DMS79 (cell line): ENCODE measurements at regions not wholly inside any gene's neighbourhood (a gene's known extent, or its start where the extent isn't known, plus 50 kb on each side); places are given as distances from the start of the nearest gene placed in this dataset.
"Not testable (repeated sequence)": the region's sequence is repeated elsewhere in the genome, so short reads cannot be mapped to it uniquely, and the experiment has no call there.

Source experiments
- DNase-seq: peaks from one replicate; lab custom pipeline; 2025; lab: John Stamatoyannopoulos, UW

GRCh38 chr2:4695281-4695861 lies 992.0 kb downstream of the DCDC2C start:
- DNase-seq, result no peak

GRCh38 chr2:4715065-4715464 lies 977.1 kb upstream of the SOX11 start:
- no peak for DNase-seq

- DNase-seq, result no peak
These were observed 973.4 kb upstream of the SOX11 start for GRCh38 chr2:4718777-4719176.

- no peak for DNase-seq
These were observed 966.6 kb upstream of the SOX11 start for GRCh38 chr2:4725618-4726017.

GRCh38 chr2:4732560-4732959 lies 959.6 kb upstream of the SOX11 start:
- no peak for DNase-seq

- no peak for DNase-seq
These were observed 946.9 kb upstream of the SOX11 start for GRCh38 chr2:4745056-4745991.

GRCh38 chr2:4753721-4754120 lies 938.5 kb upstream of the SOX11 start:
- no peak for DNase-seq

GRCh38 chr2:4762951-4763376 lies 929.2 kb upstream of the SOX11 start:
- no peak for DNase-seq

- no peak for DNase-seq
These were observed 926.2 kb upstream of the SOX11 start for GRCh38 chr2:4765787-4766530.

GRCh38 chr2:4775668-4776067 lies 916.5 kb upstream of the SOX11 start:
- DNase-seq, result no peak

GRCh38 chr2:4780679-4781078 lies 911.5 kb upstream of the SOX11 start:
- DNase-seq, result peak; percentile 42

GRCh38 chr2:4782647-4783046 lies 909.5 kb upstream of the SOX11 start:
- no peak for DNase-seq

- no peak for DNase-seq
These were observed 900.7 kb upstream of the SOX11 start for GRCh38 chr2:4791488-4791887.

- no peak for DNase-seq
These were observed 900.1 kb upstream of the SOX11 start for GRCh38 chr2:4792126-4792525.

- no peak for DNase-seq
These were observed 888.8 kb upstream of the SOX11 start for GRCh38 chr2:4803396-4803795.

- not testable (repeated sequence) for DNase-seq
These were observed 878.0 kb upstream of the SOX11 start for GRCh38 chr2:4814137-4814536.

GRCh38 chr2:4827836-4828235 lies 864.3 kb upstream of the SOX11 start:
- no peak for DNase-seq

- no peak for DNase-seq
These were observed 863.4 kb upstream of the SOX11 start for GRCh38 chr2:4828682-4829374.

GRCh38 chr2:4831751-4832150 lies 860.4 kb upstream of the SOX11 start:
- no peak for DNase-seq

GRCh38 chr2:4832642-4833041 lies 859.5 kb upstream of the SOX11 start:
- no peak for DNase-seq

GRCh38 chr2:4838626-4839025 lies 853.6 kb upstream of the SOX11 start:
- no peak for DNase-seq

GRCh38 chr2:4840791-4841190 lies 851.4 kb upstream of the SOX11 start:
- no peak for DNase-seq
